ENCODE measurements at regions not wholly inside any gene's neighbourhood (a gene's known extent, or its start where the extent isn't known, plus 50 kb on each side); places are given as distances from the start of the nearest gene placed in this dataset.

GRCh38 chr14:98977451-98977850, 294.5 kb downstream of the BCL11B start:
- Mint-ChIP-seq H3K36me3 (no peaks in the 10 kb centered on the region), H3K27ac (no peak overlapping the region), H3K4me3 (no peak overlapping the region), H3K4me1 (peaks cover under 1% of the 10 kb centered on the region), H3K9me3 (no peaks in the 10 kb centered on the region)
- DNase-seq (ENCODE audit: low spot score in 2 of 2) (no peak), ATAC-seq (no peak)

DNA sequence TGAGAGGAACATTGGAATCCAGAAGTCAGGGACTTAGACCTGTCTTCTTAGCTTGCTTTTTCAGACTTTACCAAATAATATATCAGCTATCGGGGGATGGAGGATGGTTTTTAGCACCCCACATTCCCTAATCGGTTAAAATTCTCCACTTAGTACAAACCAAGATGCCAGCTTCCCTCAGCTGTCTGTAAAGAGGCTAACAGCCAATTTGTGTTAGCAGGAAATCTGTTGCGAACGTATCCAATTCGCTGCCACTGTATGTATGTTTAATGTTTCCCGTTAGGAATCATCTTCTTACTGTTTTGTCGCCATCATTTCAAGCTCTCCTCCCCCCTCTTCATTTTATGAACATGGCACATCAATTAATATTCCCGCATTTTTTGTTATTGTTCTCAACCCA, 289.0 kb downstream of the BCL11B start:
- Mint-ChIP-seq H3K27ac (peak overlapping the region; percentile 62), H3K9me3 (no peaks in the 10 kb centered on the region)
- no peak for ATAC-seq

DNA sequence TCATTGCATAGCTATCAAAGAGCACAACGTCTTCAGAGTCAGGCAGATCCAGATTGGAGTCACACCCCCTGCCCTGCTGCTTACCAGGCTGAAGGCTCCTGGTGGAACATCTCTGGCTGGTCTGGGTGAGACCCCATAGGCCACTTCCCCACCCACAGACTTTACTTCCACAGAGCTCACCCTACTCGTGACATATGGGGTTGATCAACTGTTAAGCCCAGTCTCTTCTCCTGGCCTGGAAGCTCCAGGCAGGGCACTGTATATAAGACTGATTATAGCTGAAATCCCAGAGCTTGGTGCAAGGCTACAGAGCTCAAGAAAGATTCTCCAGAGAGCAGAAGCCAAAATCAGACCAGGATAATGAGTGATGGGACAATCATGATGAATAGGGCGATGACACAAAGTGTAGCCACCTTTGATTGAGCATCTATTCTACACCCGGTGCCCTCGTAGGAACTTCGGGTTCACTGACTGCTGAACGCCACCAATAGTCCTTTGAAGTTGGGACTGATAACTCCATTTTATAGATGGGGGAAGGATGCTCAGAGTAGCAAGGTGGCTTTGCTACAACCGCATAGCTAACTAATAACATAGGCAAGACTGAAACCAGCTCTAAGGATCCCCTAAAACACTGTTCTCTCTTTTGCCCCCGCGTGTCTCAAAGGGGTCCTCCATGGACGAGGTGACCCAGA, 287.8 kb downstream of the BCL11B start:
- Mint-ChIP-seq H3K4me3 (peak overlapping the region; percentile 57), H3K9me3 (no peaks in the 10 kb centered on the region), H3K27ac (peak overlapping the region; percentile 88), H3K36me3 (no peaks in the 10 kb centered on the region), H3K4me1 (peaks cover 41% of the 10 kb centered on the region)
- DNase-seq (ENCODE audit: low spot score in 2 of 2), result no peak
- no peak for ATAC-seq

More for the DNA sequence above, 289.0 kb downstream of the BCL11B start:
- Mint-ChIP-seq H3K36me3 (no peaks in the 10 kb centered on the region), H3K4me3 (no peak overlapping the region), H3K4me1 (peaks cover 41% of the 10 kb centered on the region)
- DNase-seq (ENCODE audit: low spot score in 2 of 2), result no peak

DNA sequence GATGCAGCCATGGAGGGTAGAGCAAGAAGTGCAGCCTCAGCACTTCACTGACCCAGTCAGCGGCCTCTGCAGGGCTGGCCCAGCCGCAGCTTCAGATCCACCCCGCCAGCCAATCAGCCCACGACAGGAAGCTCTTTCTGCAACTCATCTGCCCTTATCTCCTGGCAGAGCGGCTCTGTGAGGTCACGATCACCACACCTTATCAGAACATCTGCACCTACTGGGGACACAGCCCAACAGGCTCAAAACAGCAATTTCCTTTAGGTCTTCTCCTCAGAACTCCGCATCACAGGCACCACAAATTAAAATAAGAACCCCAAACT, 287.3 kb downstream of the BCL11B start:
- Mint-ChIP-seq H3K4me1 (peaks cover 41% of the 10 kb centered on the region), H3K9me3 (no peaks in the 10 kb centered on the region), H3K27ac (peak overlapping the region; percentile 88), H3K4me3 (peak overlapping the region; percentile 57), H3K36me3 (no peaks in the 10 kb centered on the region)
- peak; percentile 43 to 69 for DNase-seq (ENCODE audit: low spot score in 2 of 2)
- peak; percentile 100 for ATAC-seq

DNA sequence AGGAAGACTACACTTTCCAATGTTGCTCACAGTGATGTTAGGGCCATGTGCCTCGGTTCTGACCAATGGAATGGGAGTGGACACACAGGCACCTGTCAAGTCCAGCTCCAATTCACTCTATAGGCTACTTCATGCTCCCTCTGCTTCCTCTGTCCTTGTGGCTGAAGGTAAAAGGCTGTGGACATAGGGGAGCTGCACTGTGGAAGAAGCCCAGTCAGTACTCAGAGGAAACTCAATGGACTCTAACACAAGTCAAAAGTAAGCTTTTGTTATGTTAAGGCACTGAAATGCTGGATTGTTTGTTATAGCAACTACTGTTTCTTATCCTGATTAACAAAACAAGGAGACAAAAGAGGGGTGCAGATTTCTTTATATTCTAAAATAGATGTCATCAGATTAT, 278.2 kb downstream of the BCL11B start:
- Mint-ChIP-seq H3K4me3 (no peak overlapping the region), H3K36me3 (no peaks in the 10 kb centered on the region), H3K9me3 (no peaks in the 10 kb centered on the region), H3K27ac (peak overlapping the region; percentile 53), H3K4me1 (peaks cover 11% of the 10 kb centered on the region)
- no peak for DNase-seq (ENCODE audit: low spot score in 2 of 2)
- no peak for ATAC-seq

GRCh38 chr14:98994561-98994960, 277.4 kb downstream of the BCL11B start:
- Mint-ChIP-seq H3K27ac (peak overlapping the region; percentile 53), H3K4me3 (no peak overlapping the region), H3K9me3 (no peaks in the 10 kb centered on the region), H3K4me1 (peaks cover 11% of the 10 kb centered on the region), H3K36me3 (no peaks in the 10 kb centered on the region)
- no peak for ATAC-seq
- no peak for DNase-seq (ENCODE audit: low spot score in 2 of 2)

GRCh38 chr14:98997526-98998205, 274.3 kb downstream of the BCL11B start:
- no peak for ATAC-seq
- Mint-ChIP-seq H3K4me3 (no peak overlapping the region), H3K4me1 (peaks cover 11% of the 10 kb centered on the region), H3K36me3 (no peaks in the 10 kb centered on the region), H3K27ac (no peak overlapping the region), H3K9me3 (no peaks in the 10 kb centered on the region)
- no peak for DNase-seq (ENCODE audit: low spot score in 2 of 2)

- DNase-seq (ENCODE audit: low spot score in 2 of 2) (no peak), ATAC-seq (no peak)
- Mint-ChIP-seq H3K4me1 (peaks cover 3% of the 10 kb centered on the region), H3K27ac (no peak overlapping the region), H3K4me3 (no peak overlapping the region), H3K36me3 (no peaks in the 10 kb centered on the region), H3K9me3 (no peaks in the 10 kb centered on the region)
Observed at GRCh38 chr14:98999345-98999744, 272.7 kb downstream of the BCL11B start.

GRCh38 chr14:98999901-99000300, 272.1 kb downstream of the BCL11B start:
- Mint-ChIP-seq H3K9me3 (no peaks in the 10 kb centered on the region), H3K27ac (no peak overlapping the region), H3K36me3 (no peaks in the 10 kb centered on the region), H3K4me1 (no peaks in the 10 kb centered on the region), H3K4me3 (no peak overlapping the region)
- DNase-seq (ENCODE audit: low spot score in 2 of 2) (no peak), ATAC-seq (no peak)

- Mint-ChIP-seq H3K4me1 (no peaks in the 10 kb centered on the region), H3K36me3 (no peaks in the 10 kb centered on the region), H3K27ac (no peak overlapping the region), H3K9me3 (no peaks in the 10 kb centered on the region), H3K4me3 (no peak overlapping the region)
- DNase-seq (ENCODE audit: low spot score in 2 of 2), result no peak
- ATAC-seq, result no peak
Observed at GRCh38 chr14:99001241-99001640, 270.8 kb downstream of the BCL11B start.

- H3K4me3 Mint-ChIP-seq, result no peak overlapping the region
- no peak overlapping the region for H3K27ac Mint-ChIP-seq
- H3K4me1 Mint-ChIP-seq, result no peaks in the 10 kb centered on the region
- no peak for ATAC-seq
- no peaks in the 10 kb centered on the region for H3K36me3 Mint-ChIP-seq
- DNase-seq (ENCODE audit: low spot score in 2 of 2), result no peak
- H3K9me3 Mint-ChIP-seq, result no peaks in the 10 kb centered on the region
Observed at GRCh38 chr14:99003646-99004045, 268.4 kb downstream of the BCL11B start.

- DNase-seq (ENCODE audit: low spot score in 2 of 2), result no peak
- H3K36me3 Mint-ChIP-seq, result no peaks in the 10 kb centered on the region
- ATAC-seq, result no peak
- no peaks in the 10 kb centered on the region for H3K4me1 Mint-ChIP-seq
- H3K4me3 Mint-ChIP-seq, result no peak overlapping the region
- H3K9me3 Mint-ChIP-seq, result no peaks in the 10 kb centered on the region
- H3K27ac Mint-ChIP-seq, result no peak overlapping the region
Observed at GRCh38 chr14:99004112-99004511, 267.9 kb downstream of the BCL11B start.

DNA sequence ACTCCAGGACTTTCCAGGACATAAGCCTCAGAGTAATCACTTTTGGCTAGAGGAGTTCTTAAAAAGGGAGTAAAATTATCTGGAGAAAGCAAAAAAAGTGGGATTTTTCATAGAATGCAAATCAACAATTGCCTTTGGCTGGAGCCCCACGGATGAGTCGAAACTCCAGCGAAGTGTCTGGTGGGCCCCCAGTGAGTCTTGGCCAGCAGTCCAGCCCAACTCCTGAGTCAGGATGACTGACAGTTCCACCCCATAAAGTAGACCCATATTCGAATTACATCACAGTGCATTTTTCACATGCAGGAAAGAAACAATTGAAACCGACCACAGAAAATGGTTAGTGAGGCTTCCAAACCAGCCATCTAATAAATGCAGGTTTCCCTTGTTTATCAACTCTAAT, 265.7 kb downstream of the BCL11B start:
- no peak for DNase-seq (ENCODE audit: low spot score in 2 of 2)
- Mint-ChIP-seq H3K4me3 (no peak overlapping the region), H3K4me1 (peaks cover 6% of the 10 kb centered on the region), H3K27ac (no peak overlapping the region), H3K36me3 (no peaks in the 10 kb centered on the region), H3K9me3 (no peaks in the 10 kb centered on the region)
- ATAC-seq, result no peak

GRCh38 chr14:99007795-99008194, 264.2 kb downstream of the BCL11B start:
- no peak overlapping the region for H3K27ac Mint-ChIP-seq
- no peaks in the 10 kb centered on the region for H3K36me3 Mint-ChIP-seq
- DNase-seq (ENCODE audit: low spot score in 2 of 2) (no peak), ATAC-seq (no peak)
- peaks cover 6% of the 10 kb centered on the region for H3K4me1 Mint-ChIP-seq
- no peaks in the 10 kb centered on the region for H3K9me3 Mint-ChIP-seq
- no peak overlapping the region for H3K4me3 Mint-ChIP-seq

- Mint-ChIP-seq H3K4me1 (peaks cover 14% of the 10 kb centered on the region), H3K4me3 (no peak overlapping the region), H3K36me3 (no peaks in the 10 kb centered on the region), H3K27ac (no peak overlapping the region), H3K9me3 (no peaks in the 10 kb centered on the region)
- ATAC-seq (no peak), DNase-seq (ENCODE audit: low spot score in 2 of 2) (no peak)
Observed at GRCh38 chr14:99009871-99010270, 262.1 kb downstream of the BCL11B start.

DNA sequence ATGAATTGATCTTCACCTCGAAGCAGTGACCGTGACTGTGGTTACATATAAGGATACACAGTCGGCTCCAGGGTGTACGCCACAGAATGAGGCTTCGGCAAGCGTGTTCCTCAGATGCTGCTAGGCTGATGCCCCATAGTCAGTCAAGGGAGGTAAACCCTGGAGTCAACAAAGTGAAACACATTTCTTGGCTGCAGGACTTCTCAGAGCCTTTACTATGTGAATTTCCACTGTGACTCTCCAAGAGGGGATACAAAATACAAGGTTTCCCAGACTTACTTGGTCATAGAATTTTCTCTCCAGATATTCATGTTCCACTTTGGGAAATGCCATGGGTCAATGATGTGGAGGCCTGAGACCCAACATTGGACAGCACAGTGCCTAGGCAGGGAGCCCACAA, 260.6 kb downstream of the BCL11B start:
- no peaks in the 10 kb centered on the region for H3K36me3 Mint-ChIP-seq
- no peak overlapping the region for H3K27ac Mint-ChIP-seq
- peaks cover 14% of the 10 kb centered on the region for H3K4me1 Mint-ChIP-seq
- no peaks in the 10 kb centered on the region for H3K9me3 Mint-ChIP-seq
- H3K4me3 Mint-ChIP-seq, result no peak overlapping the region
- DNase-seq (ENCODE audit: low spot score in 2 of 2) (no peak), ATAC-seq (no peak)

Data from stimulated activated effector memory CD8-positive, alpha-beta T cell treated with anti-CD3 and anti-CD28 coated beads, Interleukin-12 subunit alpha, Interleukin-12 subunit beta, amount 100 ng/mL, for 72 hours (primary cell).